22Rv1 (cell line): ENCODE measurements at regions not wholly inside any gene's neighbourhood (a gene's known extent, or its start where the extent isn't known, plus 50 kb on each side); places are given as distances from the start of the nearest gene placed in this dataset.
"Not testable (repeated sequence)": the region's sequence is repeated elsewhere in the genome, so short reads cannot be mapped to it uniquely, and the experiment has no call there.

Source experiments
- CTCF ChIP-seq: fragments of 450-650 bp; IDR thresholded peaks from 2 replicates; pipeline ENCODE4 v1.5.1; 2017; ENCODE audit warnings: mild to moderate bottlenecking
- ZFX ChIP-seq: fragments of 450-650 bp; IDR thresholded peaks from 2 replicates; pipeline ENCODE4 v1.6.1; 2017; ENCODE audit warnings: antibody characterized with exemption, borderline replicate concordance

- TF ChIP-seq CTCF, ZFX: not testable (repeated sequence)
Observed at GRCh38 chr1:83135524-83136157, 863.3 kb downstream of the TTLL7 start.
